HEK293T (cell line): ENCODE measurements at regions not wholly inside any gene's neighbourhood (a gene's known extent, or its start where the extent isn't known, plus 50 kb on each side); places are given as distances from the start of the nearest gene placed in this dataset.

ENCODE experiments used
- ARNT ChIP-seq: fragments of 450-650 bp; IDR thresholded peaks from 2 replicates; pipeline ENCODE4 v1.6.1; 2017; ENCODE audit warnings: mild to moderate bottlenecking
- BHLHE40 ChIP-seq: fragments of 450-650 bp; IDR thresholded peaks from 2 replicates; pipeline ENCODE4 v1.6.1; 2016; ENCODE audit warnings: mild to moderate bottlenecking, moderate library complexity, borderline replicate concordance
- ELF4 ChIP-seq: fragments of 450-650 bp; IDR thresholded peaks from 2 replicates; pipeline ENCODE4 v1.6.1; 2017; ENCODE audit warnings: antibody characterized with exemption
- FOXK2 ChIP-seq: fragments of 450-650 bp; IDR thresholded peaks from 2 replicates; pipeline ENCODE4 v1.6.1; 2016; ENCODE audit warnings: mild to moderate bottlenecking
- FOXM1 ChIP-seq: fragments of 450-650 bp; IDR thresholded peaks from 2 replicates; pipeline ENCODE4 v1.6.1; 2017; ENCODE audit warnings: mild to moderate bottlenecking, borderline replicate concordance
- LEF1 ChIP-seq: fragments of 450-650 bp; IDR thresholded peaks from 2 replicates; pipeline ENCODE4 v1.6.1; 2017; ENCODE audit warnings: mild to moderate bottlenecking, borderline replicate concordance
- NFRKB ChIP-seq: fragments of 450-650 bp; IDR thresholded peaks from 2 replicates; pipeline ENCODE4 v1.6.1; 2016; ENCODE audit warnings: mild to moderate bottlenecking, moderate library complexity
- SP1 ChIP-seq: fragments of 450-650 bp; IDR thresholded peaks from 2 replicates; pipeline ENCODE4 v1.6.1; 2017
- SUZ12 ChIP-seq: fragments of 450-650 bp; IDR thresholded peaks from 2 replicates; pipeline ENCODE4 v1.6.1; 2016; ENCODE audit warnings: mild to moderate bottlenecking
- TARDBP ChIP-seq: fragments of 450-650 bp; IDR thresholded peaks from 2 replicates; pipeline ENCODE4 v1.6.1; 2016
- ZNF384 ChIP-seq: fragments of 450-650 bp; IDR thresholded peaks from 2 replicates; pipeline ENCODE4 v1.6.1; 2016

DNA sequence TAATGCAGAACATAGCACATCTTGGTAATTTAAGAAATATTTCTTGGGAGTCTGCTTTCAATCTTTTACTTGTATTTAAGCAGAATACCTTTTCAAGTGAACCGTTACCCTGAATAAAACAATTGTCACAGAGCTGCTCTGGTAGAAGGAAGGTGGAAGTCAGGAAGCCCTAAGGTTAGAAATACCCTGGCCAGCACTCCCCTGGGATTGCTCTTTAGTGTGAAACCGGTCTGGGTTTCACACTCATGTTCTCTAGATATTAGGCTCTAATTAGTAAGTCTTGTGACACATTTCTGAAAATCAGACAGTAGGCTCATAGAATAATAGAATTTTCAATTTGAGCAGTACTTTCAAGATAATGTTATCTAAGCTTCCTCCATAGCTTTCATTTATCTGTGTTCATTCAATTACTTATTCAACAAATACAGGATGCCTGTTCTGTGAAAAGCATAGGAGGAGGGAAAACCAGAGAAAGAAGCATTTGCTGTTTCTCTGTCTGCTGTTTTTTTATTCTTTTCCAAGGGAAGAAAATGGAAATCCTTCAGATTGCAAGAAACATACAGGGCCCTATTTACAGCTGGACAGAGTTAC lies 825.5 kb downstream of the TLR4 start:
- TF ChIP-seq SP1 (no peak), SUZ12 (no peak), FOXM1 (no peak), NFRKB (no peak), BHLHE40 (no peak), FOXK2 (no peak), LEF1 (no peak), ZNF384 (no peak), ELF4 (no peak), TARDBP (no peak), ARNT (no peak)
